SK-N-MC (cell line): ENCODE measurements at regions not wholly inside any gene's neighbourhood (a gene's known extent, or its start where the extent isn't known, plus 50 kb on each side); places are given as distances from the start of the nearest gene placed in this dataset.

Source experiments
- DNase-seq: peaks from one replicate; pipeline ENCODE4 v3.0.0-alpha.2; 2011; ENCODE audit warnings: low read depth, low spot score
- H3K27ac ChIP-seq: fragments of 200-600 bp; sonication (generic); 2 replicates; pipeline ENCODE4 v1.5.1; 2016; ENCODE audit warnings: mixed run types
- H3K36me3 ChIP-seq: fragments of 200-600 bp; sonication (generic); 2 replicates; pipeline ENCODE4 v1.6.1; 2017; ENCODE audit warnings: antibody characterized with exemption, low read length, mixed read lengths; ENCODE audit not compliant: insufficient read depth
- H3K4me3 ChIP-seq: fragments of 200-600 bp; sonication (generic); 2 replicates; pipeline ENCODE4 v1.5.1; 2016
- H3K9ac ChIP-seq: fragments of 200-600 bp; sonication (generic); 2 replicates; pipeline ENCODE4 v1.8.0; 2017; ENCODE audit warnings: mixed run types, mixed read lengths; ENCODE audit not compliant: insufficient read length
- H3K9me3 ChIP-seq: fragments of 200-600 bp; sonication (generic); 2 replicates; pipeline ENCODE4 v1.6.1; 2017; ENCODE audit warnings: low read depth, mild to moderate bottlenecking, antibody characterized with exemption, low read length, moderate library complexity, mixed read lengths
- EZH2 ChIP-seq: fragments of 200-600 bp; sonication (generic); IDR thresholded peaks from one replicate; pipeline ENCODE4 v1.6.1; 2017; ENCODE audit warnings: antibody characterized with exemption
- FOXP2 ChIP-seq: optimal IDR thresholded peaks from 2 replicates; pipeline ENCODE3; 2011; ENCODE audit warnings: mild to moderate bottlenecking, moderate library complexity; ENCODE audit not compliant: insufficient read depth; ENCODE audit errors: extremely low read length, control extremely low read depth
- POLR2AphosphoS5 ChIP-seq: IDR thresholded peaks from 2 replicates; pipeline ENCODE4 v1.6.1; 2012; ENCODE audit warnings: mild to moderate bottlenecking, low read depth, low read length, borderline replicate concordance

DNA sequence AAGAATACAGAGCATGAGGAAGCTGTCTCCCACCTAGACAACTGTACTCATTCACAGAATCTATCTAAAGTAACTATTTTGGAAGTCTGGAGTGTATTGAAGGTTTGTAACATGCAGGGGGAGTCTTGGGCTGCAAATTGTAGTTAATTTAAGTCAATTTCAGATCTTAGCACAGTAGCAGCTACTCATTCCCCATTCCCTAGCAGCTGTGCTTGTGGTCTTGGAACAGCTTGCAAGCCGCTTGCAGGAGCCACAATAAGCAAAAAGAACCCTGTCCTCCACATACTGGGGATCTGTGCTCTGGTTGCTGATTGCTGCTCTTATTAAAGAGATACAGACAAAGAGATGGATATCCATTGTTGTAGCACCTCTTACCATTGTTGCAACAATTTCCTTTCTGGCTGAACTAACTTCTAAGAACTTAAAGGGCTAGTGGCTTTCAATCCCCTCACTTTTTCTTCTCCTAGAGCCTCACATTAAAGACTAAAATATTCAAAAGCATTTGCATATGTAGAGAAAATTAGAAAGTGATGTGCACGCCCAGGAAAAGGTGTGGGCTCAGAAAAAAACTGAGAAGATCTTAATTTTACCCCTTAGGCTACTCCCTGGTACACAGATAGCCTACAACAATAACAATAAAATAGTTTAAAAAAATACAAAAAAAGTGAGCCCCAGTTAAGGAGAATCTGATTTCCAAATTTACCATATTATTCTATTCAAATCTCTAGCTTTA lies 1775.1 kb upstream of the PIK3C3 start:
- H3K9ac ChIP-seq = no peak overlapping the region
- DNase-seq = no peak

DNA sequence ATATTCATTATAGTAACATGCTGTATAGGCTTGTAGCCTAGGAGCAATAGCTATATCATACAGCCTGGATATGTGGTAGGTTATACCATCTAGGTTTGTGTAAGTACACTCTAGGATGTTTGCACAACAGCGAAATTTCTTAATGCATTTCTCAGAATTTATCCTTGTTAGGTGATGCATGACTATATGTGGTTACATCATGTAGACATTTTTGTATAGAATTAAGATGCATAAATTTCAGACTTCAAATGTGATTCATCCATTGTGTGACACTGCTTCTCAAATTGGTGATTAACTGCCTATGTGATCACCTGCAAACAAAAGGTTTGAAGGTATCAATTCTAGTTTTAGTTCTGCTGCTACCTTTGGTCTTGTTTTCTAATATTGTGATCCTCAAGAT lies 1787.0 kb upstream of the PIK3C3 start:
- Histone ChIP-seq H3K36me3 (no peaks in the 10 kb centered on the region), H3K4me3 (no peak overlapping the region), H3K9ac (no peak overlapping the region), H3K9me3 (no peaks in the 10 kb centered on the region), H3K27ac (no peak overlapping the region)
- TF ChIP-seq POLR2AphosphoS5 (no peak), FOXP2 (no peak), EZH2 (no peak)
- no peak for DNase-seq

More for the DNA sequence above, 1775.1 kb upstream of the PIK3C3 start:
- no peak overlapping the region for H3K4me3 ChIP-seq
- H3K36me3 ChIP-seq = no peaks in the 10 kb centered on the region
- TF ChIP-seq POLR2AphosphoS5 = no peak
- TF ChIP-seq EZH2 = no peak
- TF ChIP-seq FOXP2 = no peak
- no peaks in the 10 kb centered on the region for H3K9me3 ChIP-seq
- H3K27ac ChIP-seq = no peak overlapping the region

DNA sequence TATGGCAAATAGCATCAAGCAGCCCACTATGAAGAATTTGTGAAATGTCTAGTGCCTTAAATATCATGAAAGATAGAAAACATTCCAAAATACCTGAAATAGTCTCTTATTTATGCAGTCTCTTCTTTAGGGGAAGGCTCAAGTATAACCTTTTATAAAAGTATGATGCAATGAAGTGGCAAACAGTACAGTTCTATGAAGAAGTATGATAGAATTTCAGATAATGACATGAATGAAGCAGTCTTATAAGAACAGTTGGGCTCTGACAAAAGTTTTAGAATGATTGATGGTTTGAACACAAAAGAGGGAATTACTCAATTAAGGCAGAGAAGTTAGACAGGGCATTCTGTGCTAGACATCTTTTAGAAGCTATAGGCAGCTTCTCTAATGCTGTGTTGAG lies 1791.8 kb upstream of the PIK3C3 start:
- Histone ChIP-seq H3K4me3 (no peak overlapping the region), H3K9me3 (no peaks in the 10 kb centered on the region), H3K36me3 (no peaks in the 10 kb centered on the region), H3K9ac (no peak overlapping the region), H3K27ac (no peak overlapping the region)
- no peak for DNase-seq
- TF ChIP-seq FOXP2 = no peak
- no peak for TF ChIP-seq EZH2
- no peak for TF ChIP-seq POLR2AphosphoS5

DNA sequence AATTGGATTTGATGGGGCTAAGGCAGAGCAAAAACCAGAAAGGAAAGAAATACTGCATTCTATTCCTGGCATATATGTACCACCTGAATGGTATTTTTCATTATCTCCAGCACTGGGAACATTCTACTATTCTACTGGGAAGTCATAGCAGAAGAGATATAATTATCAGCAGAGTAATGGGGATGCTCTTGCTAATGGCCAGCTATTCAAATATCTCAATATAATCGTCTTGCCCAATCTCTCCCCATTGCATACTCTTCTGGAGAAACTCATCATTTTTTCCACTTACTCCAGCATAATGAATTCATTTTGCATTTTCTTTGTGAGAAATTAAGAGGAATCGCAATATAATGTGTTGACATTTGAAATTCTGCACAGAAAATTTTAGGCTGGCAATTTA lies 1794.7 kb upstream of the PIK3C3 start:
- TF ChIP-seq POLR2AphosphoS5 = no peak
- no peak for TF ChIP-seq FOXP2
- no peak for TF ChIP-seq EZH2
- no peak overlapping the region for H3K4me3 ChIP-seq
- DNase-seq = no peak
- no peaks in the 10 kb centered on the region for H3K36me3 ChIP-seq
- no peak overlapping the region for H3K9ac ChIP-seq
- H3K27ac ChIP-seq = no peak overlapping the region
- no peaks in the 10 kb centered on the region for H3K9me3 ChIP-seq

DNA sequence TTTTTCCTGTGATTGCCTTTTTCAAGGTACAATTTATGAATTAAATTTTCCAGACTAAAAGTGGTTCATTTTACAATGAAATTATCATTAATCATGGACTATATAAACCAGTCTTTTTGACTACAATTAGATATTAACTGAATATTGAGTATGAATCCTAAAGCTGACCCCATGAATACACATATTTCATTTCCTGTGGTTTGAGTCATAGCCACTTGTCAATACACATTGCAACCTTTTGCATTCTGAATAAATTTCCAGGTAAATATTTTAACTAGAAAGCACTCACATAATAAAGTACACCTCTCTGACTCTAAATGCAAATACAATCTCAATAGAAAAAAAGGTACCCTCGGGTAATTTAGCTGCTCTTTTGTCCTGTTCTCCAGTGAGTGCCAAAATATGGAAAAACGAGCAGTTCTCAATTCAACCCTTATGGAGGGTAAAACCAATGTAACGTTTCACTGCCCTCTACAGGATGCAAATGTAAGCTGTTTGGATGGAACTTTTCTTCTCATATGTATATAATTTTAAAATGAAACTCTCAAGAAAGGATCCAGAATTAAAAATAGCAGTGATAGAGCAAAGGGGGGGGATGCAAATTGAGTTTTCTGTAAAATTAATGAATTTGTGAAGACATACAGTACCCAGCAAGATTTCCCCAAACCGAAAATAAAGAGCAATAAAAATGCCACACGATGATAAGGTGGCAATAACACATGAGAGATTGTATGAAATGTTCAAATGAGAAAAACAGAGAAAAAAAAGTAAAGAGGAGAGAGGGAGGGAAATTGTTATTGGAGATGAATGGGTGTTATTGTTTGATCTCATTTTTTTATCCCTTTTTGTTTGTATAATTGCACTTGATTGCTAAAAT lies 1795.7 kb upstream of the PIK3C3 start:
- H3K4me3 ChIP-seq = no peak overlapping the region
- TF ChIP-seq EZH2 = no peak
- no peak for TF ChIP-seq FOXP2
- TF ChIP-seq POLR2AphosphoS5 = no peak
- no peaks in the 10 kb centered on the region for H3K9me3 ChIP-seq
- H3K36me3 ChIP-seq = no peaks in the 10 kb centered on the region
- no peak overlapping the region for H3K9ac ChIP-seq
- no peak overlapping the region for H3K27ac ChIP-seq
- DNase-seq = peak; percentile 10

DNA sequence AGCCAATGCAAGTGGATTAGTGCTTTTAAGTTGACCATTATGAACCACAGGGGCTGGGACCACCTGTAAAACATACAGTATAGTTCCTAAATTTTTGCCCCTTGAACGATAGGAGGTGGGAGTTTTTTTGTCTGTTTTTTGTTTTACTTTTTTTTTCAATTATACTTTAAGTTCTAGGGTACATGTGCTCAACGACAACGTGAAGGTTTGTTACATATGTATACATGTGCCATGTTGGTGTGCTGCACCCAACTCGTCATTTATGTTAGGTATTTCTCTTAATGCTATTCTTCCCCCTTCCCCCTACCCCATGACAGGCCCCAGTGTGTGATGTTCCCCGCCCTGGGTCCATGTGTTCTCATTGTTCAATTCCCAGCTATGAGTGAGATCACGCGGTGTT lies 1797.9 kb upstream of the PIK3C3 start:
- Histone ChIP-seq H3K9me3 (no peaks in the 10 kb centered on the region), H3K9ac (no peak overlapping the region), H3K4me3 (no peak overlapping the region), H3K36me3 (no peaks in the 10 kb centered on the region), H3K27ac (no peak overlapping the region)
- TF ChIP-seq FOXP2 = no peak
- no peak for TF ChIP-seq POLR2AphosphoS5
- no peak for TF ChIP-seq EZH2
- no peak for DNase-seq

DNA sequence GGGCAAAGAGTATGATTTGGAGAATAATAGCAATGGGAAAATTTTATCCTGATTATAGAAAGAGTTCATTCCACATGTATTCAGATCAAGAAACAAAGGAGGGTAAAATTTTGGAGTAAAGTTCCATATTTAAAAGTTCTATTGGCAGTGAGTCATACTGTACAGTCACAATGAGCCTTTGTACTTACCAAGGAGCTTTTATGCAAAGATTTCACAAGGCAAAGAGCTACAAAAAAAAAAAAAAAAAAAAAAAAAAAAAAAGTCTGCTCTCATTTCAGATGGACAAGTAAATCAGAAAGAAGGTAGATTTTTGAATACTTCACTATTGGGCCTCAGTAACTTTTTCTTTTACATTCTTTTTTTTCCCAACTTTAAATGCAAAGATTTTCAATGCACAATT lies 1802.2 kb upstream of the PIK3C3 start:
- Histone ChIP-seq H3K9ac (no peak overlapping the region), H3K9me3 (no peaks in the 10 kb centered on the region), H3K27ac (no peak overlapping the region), H3K4me3 (no peak overlapping the region), H3K36me3 (no peaks in the 10 kb centered on the region)
- TF ChIP-seq FOXP2 = no peak
- TF ChIP-seq POLR2AphosphoS5 = no peak
- TF ChIP-seq EZH2 = no peak
- DNase-seq = no peak

DNA sequence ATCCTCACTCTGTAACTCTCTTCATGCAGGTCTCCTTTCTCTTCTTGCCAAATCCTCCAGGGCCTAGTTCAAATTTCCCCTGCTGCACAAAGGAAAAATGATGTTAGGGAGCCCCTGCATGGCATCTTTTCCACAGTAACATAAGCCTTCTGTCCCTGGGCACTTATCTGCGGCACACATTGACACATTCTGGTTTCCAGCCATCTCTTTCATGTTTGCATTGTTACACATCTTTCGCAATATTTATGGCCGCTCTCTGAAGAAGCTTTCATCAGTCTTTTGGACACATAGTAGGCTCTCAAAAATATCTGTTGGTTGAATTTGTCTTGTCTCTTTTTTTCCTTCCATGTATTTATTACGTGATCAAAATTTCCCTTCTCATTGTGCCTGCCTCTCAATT lies 1806.1 kb upstream of the PIK3C3 start:
- no peaks in the 10 kb centered on the region for H3K9me3 ChIP-seq
- TF ChIP-seq FOXP2 (no peak), EZH2 (no peak), POLR2AphosphoS5 (no peak)
- H3K4me3 ChIP-seq = no peak overlapping the region
- no peak overlapping the region for H3K27ac ChIP-seq
- no peaks in the 10 kb centered on the region for H3K36me3 ChIP-seq
- no peak for DNase-seq
- H3K9ac ChIP-seq = no peak overlapping the region
